H1 (cell line): ENCODE measurements at regions not wholly inside any gene's neighbourhood (a gene's known extent, or its start where the extent isn't known, plus 50 kb on each side); places are given as distances from the start of the nearest gene placed in this dataset.

Experiments used
- CTCF ChIA-PET: fragments of 300-600 bp; sonication (Branson Sonifier 250); formaldehyde crosslinking; loops from one replicate; lab custom pipeline; 2021; ENCODE audit not compliant: partially characterized antibody; lab: Charles Lee
- POLR2A ChIA-PET: fragments of 300-600 bp; sonication (Branson Sonifier 250); formaldehyde crosslinking; loops from one replicate; lab custom pipeline; 2021; ENCODE audit warnings: inconsistent platforms; ENCODE audit not compliant: partially characterized antibody; lab: Charles Lee
- DNase-seq, 2 experiments: peaks; one replicate each; pipeline versions ENCODE4 v3.0.0 to v3.0.0-alpha.2; 2010 to 2022; ENCODE audit warnings: low spot score in 2 of 2, low read depth in 1 of 2, mixed read lengths in 1 of 2
- FAIRE-seq: peaks from 2 replicates; lab custom pipeline; 2011; peaks lifted over from hg19 to GRCh38; lab: Jason Lieb, UNC
- H2AFZ ChIP-seq: 2 replicates; pipeline ENCODE4 v1.8.1; 2012; ENCODE audit warnings: low read length, inconsistent platforms
- H2AK5ac ChIP-seq: 2 replicates; pipeline ENCODE4 v1.6.1; 2013; ENCODE audit warnings: low read depth, low read length
- H2BK120ac ChIP-seq: replicated peaks from 2 replicates; pipeline ENCODE3; 2013; ENCODE audit warnings: low read depth, low read length, inconsistent platforms
- H2BK12ac ChIP-seq: 2 replicates; pipeline ENCODE4 v1.6.1; 2013; ENCODE audit warnings: low read depth, low read length
- H2BK15ac ChIP-seq: 2 replicates; pipeline ENCODE4 v1.6.1; 2013; ENCODE audit warnings: low read length
- H2BK20ac ChIP-seq: 2 replicates; pipeline ENCODE4 v1.6.1; 2013; ENCODE audit warnings: low read length
- H2BK5ac ChIP-seq: 2 replicates; pipeline ENCODE4 v1.6.1; 2013; ENCODE audit warnings: low read depth, low read length
- H3K14ac ChIP-seq: 2 replicates; pipeline ENCODE4 v1.6.1; 2013; ENCODE audit warnings: inconsistent platforms; ENCODE audit not compliant: insufficient read length
- H3K18ac ChIP-seq: 2 replicates; pipeline ENCODE4 v1.6.1; 2013; ENCODE audit warnings: low read length; ENCODE audit errors: extremely low read depth
- H3K23ac ChIP-seq: 2 replicates; pipeline ENCODE4 v1.6.1; 2013; ENCODE audit warnings: inconsistent platforms; ENCODE audit not compliant: insufficient read length
- H3K23me2 ChIP-seq: 2 replicates; pipeline ENCODE4 v1.6.1; 2013; ENCODE audit warnings: low read depth, low read length
- H3K27ac ChIP-seq: 2 replicates; pipeline ENCODE4 v1.6.1; 2011; ENCODE audit warnings: low read depth, low read length, inconsistent platforms
- H3K27me3 ChIP-seq, 4 experiments: replicated peaks in 1 of 4; 1 replicate in 1 of 4; 2 replicates in 3 of 4; pipeline versions ENCODE4 v1.6.1 to v1.8.1; 2011 to 2013; ENCODE audit warnings: low read length in 3 of 4, mild to moderate bottlenecking in 3 of 4, inconsistent platforms in 2 of 4, mixed read lengths in 2 of 4, moderate library complexity in 1 of 4; ENCODE audit not compliant: control insufficient read depth in 3 of 4, insufficient read depth in 3 of 4; ENCODE audit errors: extremely low read depth in 1 of 4
- H3K36me3 ChIP-seq, 4 experiments: 2 replicates each; pipeline versions ENCODE4 v1.6.1 to v1.8.1; 2011 to 2013; ENCODE audit warnings: mild to moderate bottlenecking in 4 of 4, low read length in 3 of 4, moderate library complexity in 2 of 4, control low read depth in 1 of 4, inconsistent platforms in 1 of 4; ENCODE audit not compliant: insufficient read depth in 4 of 4, control insufficient read depth in 2 of 4
- H3K4ac ChIP-seq: replicated peaks from 2 replicates; pipeline ENCODE3; 2013; ENCODE audit warnings: low read length, low read depth, mixed read lengths, inconsistent platforms; ENCODE audit not compliant: insufficient read length
- H3K4me1 ChIP-seq, 4 experiments: replicated peaks in 1 of 4; 1 replicate in 1 of 4; 2 replicates in 3 of 4; pipeline versions ENCODE4 v1.6.1 to v1.8.1; 2011 to 2013; ENCODE audit warnings: low read length in 3 of 4, inconsistent platforms in 2 of 4, mixed read lengths in 1 of 4; ENCODE audit not compliant: insufficient read depth in 4 of 4, control insufficient read depth in 3 of 4
- H3K4me2 ChIP-seq, 2 experiments: 2 replicates each; pipeline versions ENCODE4 v1.6.1 to v1.8.1; 2011 to 2013; ENCODE audit warnings: low read depth in 2 of 2, low read length in 2 of 2, control low read depth in 1 of 2, inconsistent platforms in 1 of 2, mild to moderate bottlenecking in 1 of 2; ENCODE audit not compliant: insufficient read depth in 1 of 2
- H3K4me3 ChIP-seq, 4 experiments: fragments of 200-600, 300-600 bp in 1 of 4; sonication (generic), shearing (Covaris generic), sonication (Bioruptor Twin) in 1 of 4; 2 replicates each; pipeline versions ENCODE4 v1.5.1 to v1.8.1; 2011 to 2016; ENCODE audit warnings: low read length in 4 of 4, low read depth in 3 of 4, control low read depth in 2 of 4, inconsistent platforms in 2 of 4, mild to moderate bottlenecking in 2 of 4, mixed read lengths in 1 of 4, moderate library complexity in 1 of 4; ENCODE audit not compliant: insufficient read depth in 2 of 4; ENCODE audit errors: extremely low read depth in 1 of 4
- H3K56ac ChIP-seq: replicated peaks from 2 replicates; pipeline ENCODE3; 2013; ENCODE audit warnings: low read depth, mild to moderate bottlenecking, mixed read lengths, low read length, inconsistent platforms; ENCODE audit not compliant: insufficient read length
- H3K79me1 ChIP-seq: 2 replicates; pipeline ENCODE4 v1.6.1; 2013; ENCODE audit warnings: low read depth, low read length, control low read depth
- H3K79me2 ChIP-seq, 2 experiments: 2 replicates each; pipeline versions ENCODE4 v1.6.1 to v1.8.1; 2012 to 2013; ENCODE audit warnings: low read length in 2 of 2, mild to moderate bottlenecking in 2 of 2, inconsistent platforms in 1 of 2; ENCODE audit not compliant: insufficient read depth in 2 of 2, control insufficient read depth in 1 of 2
- H3K9ac ChIP-seq, 4 experiments: replicated peaks in 1 of 4; 1 replicate in 1 of 4; 2 replicates in 3 of 4; pipeline versions ENCODE4 v1.6.1 to v1.8.1; 2011 to 2013; ENCODE audit warnings: low read depth in 3 of 4, low read length in 3 of 4, control low read depth in 2 of 4, mild to moderate bottlenecking in 2 of 4, moderate library complexity in 2 of 4, inconsistent platforms in 1 of 4; ENCODE audit errors: extremely low read depth in 1 of 4
- H3K9me3 ChIP-seq, 2 experiments: 2 replicates each; pipeline versions ENCODE4 v1.6.1 to v1.8.1; 2012 to 2013; ENCODE audit warnings: mild to moderate bottlenecking in 2 of 2, moderate library complexity in 2 of 2, control low read depth in 1 of 2, inconsistent platforms in 1 of 2, low read depth in 1 of 2, low read length in 1 of 2, mixed read lengths in 1 of 2; ENCODE audit not compliant: insufficient read depth in 2 of 2
- H4K20me1 ChIP-seq, 2 experiments: replicated peaks in 1 of 2; 2 replicates each; pipeline versions ENCODE3 to v1.8.1; 2011 to 2013; ENCODE audit warnings: inconsistent platforms in 2 of 2, low read length in 2 of 2, mild to moderate bottlenecking in 1 of 2; ENCODE audit not compliant: insufficient read depth in 2 of 2, control insufficient read depth in 1 of 2
- H4K5ac ChIP-seq: 2 replicates; pipeline ENCODE4 v1.6.1; 2013; ENCODE audit warnings: low read length, low read depth, mixed read lengths, inconsistent platforms; ENCODE audit not compliant: insufficient read length
- H4K8ac ChIP-seq: 2 replicates; pipeline ENCODE4 v1.8.0; 2013; ENCODE audit warnings: mild to moderate bottlenecking, moderate library complexity, low read length, inconsistent platforms; ENCODE audit not compliant: insufficient read depth; ENCODE audit errors: extremely low read depth
- H4K91ac ChIP-seq: replicated peaks from 2 replicates; pipeline ENCODE3; 2013; ENCODE audit warnings: low read length, mixed read lengths, inconsistent platforms; ENCODE audit not compliant: insufficient read length
- GTF2F1 ChIP-seq: IDR thresholded peaks from 2 replicates; pipeline ENCODE4 v1.6.1; 2012; ENCODE audit warnings: low read depth, low read length, improper control_type of control experiment, borderline replicate concordance
- SP4 ChIP-seq: IDR thresholded peaks from 2 replicates; pipeline ENCODE4 v1.6.1; 2012; ENCODE audit warnings: low read length, inconsistent platforms
- WGBS, 2 experiments: shearing (Covaris generic) in 1 of 2; methylation state at CpG; one replicate each; pipeline versions ENCODE4 v1.1.6 to v1.1.7; 2013 to 2015; ENCODE audit warnings: low lambda C conversion rate in 2 of 2, mixed read lengths in 2 of 2, inconsistent platforms in 1 of 2, low coverage in 1 of 2, missing lambda C conversion rate in 1 of 2; ENCODE audit not compliant: insufficient replicate concordance in 2 of 2, insufficient coverage in 1 of 2, insufficient read length in 1 of 2; ENCODE audit errors: extremely low coverage in 1 of 2, missing lambda C conversion rate in 1 of 2; 5-methylcytosine and 5-hydroxymethylcytosine counted together

- Histone ChIP-seq H4K20me1 (no peaks in the 10 kb centered on the region), H3K56ac (no peak overlapping the region), H3K14ac (no peak overlapping the region), H2BK120ac (no peak overlapping the region), H3K18ac (no peak overlapping the region), H2AK5ac (no peak overlapping the region), H3K27me3 (no peaks in the 10 kb centered on the region), H3K23ac (no peak overlapping the region), H3K36me3 (no peaks in the 10 kb centered on the region), H2BK12ac (no peak overlapping the region), H3K4me3 (no peak overlapping the region), H4K8ac (no peak overlapping the region), H3K9ac (no peak overlapping the region), H2AFZ (no peak overlapping the region), H4K91ac (no peak overlapping the region), H2BK20ac (no peak overlapping the region), H3K79me2 (no peaks in the 10 kb centered on the region), H4K5ac (no peak overlapping the region), H3K4me2 (no peak overlapping the region), H3K79me1 (no peaks in the 10 kb centered on the region), H3K4ac (no peak overlapping the region), H2BK15ac (no peak overlapping the region), H2BK5ac (no peak overlapping the region), H3K9me3 (no peaks in the 10 kb centered on the region), H3K4me1 (no peaks in the 10 kb centered on the region), H3K23me2 (no peaks in the 10 kb centered on the region), H3K27ac (no peak overlapping the region)
- ChIA-PET POLR2A (no interaction called here), CTCF (no interaction called here)
- 95% methylated on average over 3 of the region's 3 CpGs; no CpG with 5 or more reads in 1 of the 2 experiments for WGBS, 2 experiments
- FAIRE-seq (no peak), DNase-seq (no peak)
- TF ChIP-seq GTF2F1 = no peak
- TF ChIP-seq SP4 = no peak
Measured at GRCh38 chr10:10772411-10772810, 245.3 kb upstream of the CELF2 start.
